C4-2B (cell line): ENCODE measurements at regions not wholly inside any gene's neighbourhood (a gene's known extent, or its start where the extent isn't known, plus 50 kb on each side); places are given as distances from the start of the nearest gene placed in this dataset.
A peak's percentile ranks its signal among the peaks of the same experiment; 100 is the strongest.

Source experiments
- H3K27ac ChIP-seq: fragments of 450-650 bp; 2 replicates; pipeline ENCODE4 v1.5.1; 2017
- ZFX ChIP-seq: fragments of 450-650 bp; IDR thresholded peaks from 2 replicates; pipeline ENCODE4 v1.6.1; 2017
- TF ChIP-seq, protein P1 (sequence below): fragments of 450-650 bp; conservative IDR thresholded peaks from 2 replicates; pipeline ENCODE4 v1.5.1; 2017; ENCODE audit warnings: mild to moderate bottlenecking

DNA sequence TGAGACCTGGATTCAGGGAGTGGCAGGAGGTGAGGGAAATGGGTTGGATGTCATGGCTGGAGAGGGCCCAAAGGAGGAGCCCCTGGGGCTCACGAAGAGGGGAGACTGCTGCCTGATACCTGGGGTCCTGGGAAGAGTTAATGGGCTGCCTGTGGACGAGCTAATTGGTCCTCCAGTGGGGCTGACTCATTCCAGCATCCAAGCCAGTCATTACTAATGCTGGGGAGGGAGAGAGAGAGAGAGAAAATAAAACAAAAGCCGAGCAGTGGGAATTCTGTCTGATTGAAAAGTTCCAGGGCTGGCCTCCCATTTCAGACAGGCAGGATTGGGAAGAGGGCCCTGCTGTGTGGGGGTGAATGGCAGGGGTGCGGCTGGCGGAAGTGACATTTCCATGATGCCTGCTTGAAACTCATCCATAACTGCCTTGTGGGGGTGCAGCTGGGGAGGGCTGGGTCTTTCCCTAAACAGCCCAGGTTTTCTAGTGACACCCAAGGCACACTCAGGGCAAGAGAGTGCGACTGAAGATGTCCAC, 297.8 kb downstream of the RPS24 start:
- TF ChIP-seq, protein P1, sequence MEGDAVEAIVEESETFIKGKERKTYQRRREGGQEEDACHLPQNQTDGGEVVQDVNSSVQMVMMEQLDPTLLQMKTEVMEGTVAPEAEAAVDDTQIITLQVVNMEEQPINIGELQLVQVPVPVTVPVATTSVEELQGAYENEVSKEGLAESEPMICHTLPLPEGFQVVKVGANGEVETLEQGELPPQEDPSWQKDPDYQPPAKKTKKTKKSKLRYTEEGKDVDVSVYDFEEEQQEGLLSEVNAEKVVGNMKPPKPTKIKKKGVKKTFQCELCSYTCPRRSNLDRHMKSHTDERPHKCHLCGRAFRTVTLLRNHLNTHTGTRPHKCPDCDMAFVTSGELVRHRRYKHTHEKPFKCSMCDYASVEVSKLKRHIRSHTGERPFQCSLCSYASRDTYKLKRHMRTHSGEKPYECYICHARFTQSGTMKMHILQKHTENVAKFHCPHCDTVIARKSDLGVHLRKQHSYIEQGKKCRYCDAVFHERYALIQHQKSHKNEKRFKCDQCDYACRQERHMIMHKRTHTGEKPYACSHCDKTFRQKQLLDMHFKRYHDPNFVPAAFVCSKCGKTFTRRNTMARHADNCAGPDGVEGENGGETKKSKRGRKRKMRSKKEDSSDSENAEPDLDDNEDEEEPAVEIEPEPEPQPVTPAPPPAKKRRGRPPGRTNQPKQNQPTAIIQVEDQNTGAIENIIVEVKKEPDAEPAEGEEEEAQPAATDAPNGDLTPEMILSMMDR = no peak
- H3K27ac ChIP-seq = no peak overlapping the region

DNA sequence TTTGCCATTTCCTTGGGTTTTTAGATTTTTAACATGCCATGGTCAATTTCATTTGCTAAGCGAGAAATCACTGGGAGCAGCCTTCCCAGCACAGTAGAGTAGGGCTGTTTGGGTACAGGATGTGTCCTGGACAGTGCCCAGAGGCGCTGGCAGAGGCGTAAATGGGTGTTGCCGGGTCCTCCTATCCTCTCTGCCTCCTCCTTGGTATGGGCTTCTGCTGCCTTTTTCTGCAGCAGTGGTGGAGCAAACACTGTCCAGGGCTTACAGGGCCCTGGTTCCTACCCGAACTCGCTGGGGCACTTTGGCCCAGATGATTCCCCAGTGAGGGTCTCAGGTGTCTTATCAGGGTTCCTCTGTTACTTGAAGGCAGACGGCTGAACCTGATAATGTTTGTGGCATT, 298.3 kb downstream of the RPS24 start:
- no peak for TF ChIP-seq ZFX
- TF ChIP-seq, protein P1 = no peak
- no peak overlapping the region for H3K27ac ChIP-seq

DNA sequence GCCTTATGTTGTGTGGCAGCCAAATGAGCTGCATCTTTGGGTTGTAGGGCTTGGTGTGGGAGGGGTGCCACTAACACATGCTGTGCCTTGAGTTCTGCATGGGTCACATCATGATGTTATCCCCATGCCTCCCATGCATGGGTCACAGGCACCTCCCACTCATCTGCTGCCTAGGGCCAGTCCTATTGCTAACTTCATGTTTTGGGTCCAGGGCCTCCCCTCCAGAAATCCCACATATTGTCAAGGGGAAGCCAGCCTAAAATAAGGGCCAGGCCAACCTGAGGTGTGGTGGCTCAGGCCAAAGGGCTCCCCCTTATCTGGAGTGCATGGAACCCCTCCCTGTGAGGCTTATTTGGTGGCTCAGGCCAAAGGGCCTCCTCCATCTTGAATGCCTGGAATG, 299.0 kb downstream of the RPS24 start:
- no peak overlapping the region for H3K27ac ChIP-seq
- no peak for TF ChIP-seq ZFX
- TF ChIP-seq, protein P1 = no peak

DNA sequence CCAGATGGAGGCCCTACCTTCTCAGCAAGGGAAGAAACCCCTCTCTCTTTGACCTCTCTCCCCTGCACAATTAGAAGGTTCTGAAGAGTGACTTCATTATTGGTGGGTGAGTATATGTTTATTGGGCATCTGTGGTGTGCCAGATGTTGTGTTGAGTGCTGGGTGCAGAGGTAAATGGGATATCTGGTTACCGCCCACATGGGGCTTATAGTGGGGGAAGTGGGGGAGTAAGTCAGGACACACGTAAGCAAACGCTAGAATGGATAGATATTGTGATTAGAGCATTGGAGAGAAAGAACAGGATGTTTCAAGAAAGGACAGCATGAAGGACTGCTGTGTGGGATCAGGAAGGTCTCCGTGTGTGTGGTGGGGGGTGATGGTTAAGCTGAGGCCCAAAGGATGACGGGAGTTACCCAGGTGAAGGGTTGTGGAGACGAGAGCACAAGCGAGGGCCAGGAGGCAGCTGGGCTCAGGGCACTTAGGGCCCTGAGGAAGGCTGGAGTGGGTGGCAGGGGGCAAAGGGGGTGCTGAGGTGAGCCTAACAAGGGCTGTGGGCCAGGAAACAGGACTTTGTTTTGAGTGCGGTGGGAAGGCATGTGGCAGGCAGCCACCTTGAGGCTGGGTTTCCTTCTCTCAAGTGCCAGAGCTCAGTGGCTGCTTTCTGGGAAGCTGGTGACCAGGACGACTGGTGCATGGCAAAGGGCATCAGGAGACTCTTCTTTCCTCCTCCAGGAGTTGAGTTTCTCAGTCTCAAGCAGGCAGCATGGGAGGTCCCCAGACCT, 299.9 kb downstream of the RPS24 start:
- H3K27ac ChIP-seq = no peak overlapping the region
- TF ChIP-seq ZFX = no peak
- TF ChIP-seq, protein P1 = no peak

DNA sequence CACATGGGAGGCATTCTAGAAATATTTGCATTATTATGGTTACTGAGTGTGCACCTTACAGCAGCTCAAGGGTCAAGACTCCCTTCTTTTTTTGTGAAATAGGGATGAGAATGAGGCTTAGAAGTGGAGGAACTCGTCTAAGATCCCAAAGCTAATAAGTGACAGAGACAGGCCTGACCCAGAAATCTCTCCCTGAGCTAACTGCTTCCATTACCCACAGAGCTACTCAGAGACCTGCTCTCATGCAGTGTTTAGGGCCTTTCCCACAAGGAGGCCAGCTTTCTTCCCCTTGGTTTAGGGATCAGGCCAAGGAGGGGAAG, 301.7 kb downstream of the RPS24 start:
- H3K27ac ChIP-seq = peak overlapping the region; percentile 41
- TF ChIP-seq, protein P1 = no peak
- no peak for TF ChIP-seq ZFX

DNA sequence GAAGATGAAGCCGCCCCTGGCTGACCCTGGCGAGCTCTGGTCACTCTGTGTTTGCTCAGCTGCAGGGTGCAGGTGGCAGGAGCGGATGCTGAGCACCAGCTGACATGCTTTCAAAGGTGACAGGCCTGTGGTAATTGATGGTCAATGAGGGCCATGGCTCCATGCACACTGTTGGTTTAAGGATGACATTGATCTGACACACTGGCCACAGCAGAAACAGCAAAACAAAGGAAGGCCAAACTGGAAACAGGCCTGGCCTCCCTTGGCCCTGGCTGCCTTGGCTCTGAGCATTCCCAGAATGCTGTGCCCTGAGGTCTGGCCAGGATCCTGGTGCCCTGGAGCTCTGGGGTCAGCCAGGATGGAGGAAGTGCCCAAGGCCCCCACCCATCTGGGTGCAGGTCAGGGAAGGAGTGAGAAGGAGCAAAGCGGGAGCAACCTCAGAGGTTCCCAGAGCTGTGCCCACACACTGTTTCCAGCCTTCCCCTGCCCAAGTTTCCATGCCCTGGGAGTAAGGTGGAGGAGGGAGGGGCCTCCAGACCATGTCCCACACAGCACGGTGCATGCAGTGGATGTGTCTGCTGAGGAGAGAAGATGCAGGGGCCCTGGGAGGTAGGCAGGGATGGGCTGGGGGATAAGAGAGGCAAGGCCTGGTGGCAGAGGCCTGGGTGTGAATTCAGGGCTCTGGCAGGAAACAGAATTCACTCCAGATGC, 302.2 kb downstream of the RPS24 start:
- TF ChIP-seq, protein P1 = no peak
- no peak; the same call in 1 of the 2 replicates for TF ChIP-seq ZFX

DNA sequence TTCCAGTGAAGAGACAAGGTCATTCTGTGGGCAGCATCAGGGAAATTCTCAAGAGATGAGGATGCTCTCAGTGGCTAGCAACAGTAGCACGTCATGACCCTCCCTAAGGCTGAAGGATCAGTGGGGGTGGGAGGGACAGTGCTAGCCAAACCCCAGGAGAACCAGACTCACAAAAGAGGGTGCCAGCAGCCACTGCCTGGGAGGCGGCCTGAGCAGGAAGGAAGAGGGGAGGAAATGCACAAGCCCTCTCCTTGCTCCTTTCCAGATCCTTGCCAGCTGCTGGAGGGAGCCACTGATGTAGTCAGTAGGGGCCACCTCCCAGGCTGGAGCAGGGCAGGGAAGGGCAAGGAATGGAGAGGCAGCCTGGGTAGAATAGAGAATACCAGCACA, 302.7 kb downstream of the RPS24 start:
- TF ChIP-seq, protein P1 = no peak
- no peak for TF ChIP-seq ZFX
- peak overlapping the region; percentile 41 for H3K27ac ChIP-seq

More for the DNA sequence above, 302.2 kb downstream of the RPS24 start:
- H3K27ac ChIP-seq = peak overlapping the region; percentile 41
